NCI-H526 treated with DMSO at 0.1 percent for 48 hours (cell line): ENCODE measurements at regions not wholly inside any gene's neighbourhood (a gene's known extent, or its start where the extent isn't known, plus 50 kb on each side); places are given as distances from the start of the nearest gene placed in this dataset.
"Not testable (repeated sequence)": the region's sequence is repeated elsewhere in the genome, so short reads cannot be mapped to it uniquely, and the experiment has no call there.

Experiments
- DNase-seq: peaks from one replicate; lab custom pipeline; 2025; lab: John Stamatoyannopoulos, UW

- DNase-seq: no peak
Observed at GRCh38 chr5:120088412-120088811, 375.7 kb upstream of the PRR16 start.

- no peak for DNase-seq
Observed at GRCh38 chr5:120088836-120089235, 375.3 kb upstream of the PRR16 start.

GRCh38 chr5:120091376-120091948 lies 372.6 kb upstream of the PRR16 start:
- DNase-seq: no peak

- DNase-seq: no peak
Observed at GRCh38 chr5:120092649-120093048, 371.5 kb upstream of the PRR16 start.

- DNase-seq: no peak
Observed at GRCh38 chr5:120093178-120093577, 370.9 kb upstream of the PRR16 start.

- no peak for DNase-seq
Observed at GRCh38 chr5:120096413-120096812, 367.7 kb upstream of the PRR16 start.

GRCh38 chr5:120098426-120098825 lies 365.7 kb upstream of the PRR16 start:
- DNase-seq: no peak

- no peak for DNase-seq
Observed at GRCh38 chr5:120098902-120099535, 365.1 kb upstream of the PRR16 start.

- no peak for DNase-seq
Observed at GRCh38 chr5:120101771-120102170, 362.3 kb upstream of the PRR16 start.

GRCh38 chr5:120103495-120103894 lies 360.6 kb upstream of the PRR16 start:
- DNase-seq: no peak

- no peak for DNase-seq
Observed at GRCh38 chr5:120106912-120107525, 357.1 kb upstream of the PRR16 start.

- DNase-seq: no peak
Observed at GRCh38 chr5:120108586-120109248, 355.4 kb upstream of the PRR16 start.

GRCh38 chr5:120122703-120123102 lies 341.4 kb upstream of the PRR16 start:
- no peak for DNase-seq

GRCh38 chr5:120124031-120124430 lies 340.1 kb upstream of the PRR16 start:
- DNase-seq: no peak

GRCh38 chr5:120124961-120125360 lies 339.1 kb upstream of the PRR16 start:
- no peak for DNase-seq

- DNase-seq: not testable (repeated sequence)
Observed at GRCh38 chr5:120132347-120132746, 331.8 kb upstream of the PRR16 start.

GRCh38 chr5:120134944-120135343 lies 329.2 kb upstream of the PRR16 start:
- no peak for DNase-seq

GRCh38 chr5:120137582-120137981 lies 326.5 kb upstream of the PRR16 start:
- DNase-seq: no peak

GRCh38 chr5:120139039-120139438 lies 325.1 kb upstream of the PRR16 start:
- no peak for DNase-seq

- no peak for DNase-seq
Observed at GRCh38 chr5:120140501-120140900, 323.6 kb upstream of the PRR16 start.

- DNase-seq: no peak
Observed at GRCh38 chr5:120141076-120141475, 323.0 kb upstream of the PRR16 start.

GRCh38 chr5:120146787-120147186 lies 317.3 kb upstream of the PRR16 start:
- DNase-seq: no peak

GRCh38 chr5:120147911-120148310 lies 316.2 kb upstream of the PRR16 start:
- DNase-seq: not testable (repeated sequence)
